ACHN (cell line): ENCODE measurements at regions not wholly inside any gene's neighbourhood (a gene's known extent, or its start where the extent isn't known, plus 50 kb on each side); places are given as distances from the start of the nearest gene placed in this dataset.
"Not testable (repeated sequence)": the region's sequence is repeated elsewhere in the genome, so short reads cannot be mapped to it uniquely, and the experiment has no call there.

Experiments used
- DNase-seq: peaks from one replicate; pipeline ENCODE4 v3.0.0-alpha.2; 2015
- in situ Hi-C: cut with HindIII; loops from 2 replicates; pipeline ENCODE4 v1.10.0; 2017; ENCODE audit warnings: low sequenced_read_pairs, low pct_ligation_motif_present, low pct_unique_long_range_greater_than_20kb

DNA sequence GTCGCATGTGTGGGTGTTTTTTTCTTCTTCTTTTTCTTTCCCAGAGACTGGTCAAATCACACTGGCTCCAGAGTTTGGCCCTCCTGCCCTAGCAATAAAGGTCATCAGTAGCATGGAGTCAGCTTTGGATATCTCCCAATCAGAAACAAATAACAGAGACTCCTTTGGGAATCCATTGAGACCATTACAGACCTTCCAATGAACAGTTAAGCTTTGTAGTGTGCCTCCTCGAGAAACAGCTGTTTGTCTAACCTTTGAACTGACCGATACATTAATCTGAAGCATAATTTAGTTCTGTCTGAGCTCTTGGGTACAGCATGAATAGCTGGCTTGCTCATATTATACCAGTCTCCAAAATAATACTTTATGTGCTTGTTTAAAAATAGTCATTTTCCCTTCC is 1103.2 kb downstream of the GATA3 start:
- in situ Hi-C loops: no loop called here
- DNase-seq: no peak

DNA sequence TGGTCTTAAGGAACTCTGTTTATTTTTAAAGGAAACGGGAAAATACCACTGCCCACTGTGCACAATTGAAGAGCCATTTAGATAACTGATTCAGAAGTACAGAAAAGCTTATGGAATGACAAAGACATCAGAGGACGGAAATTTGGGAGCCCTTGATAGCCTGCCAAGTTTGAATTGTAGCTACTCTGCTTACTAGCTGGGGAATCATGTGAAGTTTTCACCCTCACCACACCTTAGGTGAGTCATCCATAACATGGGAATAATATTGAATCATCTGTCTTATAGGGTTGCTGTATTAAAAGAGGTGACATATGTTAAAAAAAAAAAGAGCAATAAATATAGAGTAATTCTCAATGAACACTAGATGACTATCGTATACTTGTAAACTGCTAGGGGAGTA is 1104.2 kb downstream of the GATA3 start:
- in situ Hi-C loops: no loop called here
- no peak for DNase-seq

DNA sequence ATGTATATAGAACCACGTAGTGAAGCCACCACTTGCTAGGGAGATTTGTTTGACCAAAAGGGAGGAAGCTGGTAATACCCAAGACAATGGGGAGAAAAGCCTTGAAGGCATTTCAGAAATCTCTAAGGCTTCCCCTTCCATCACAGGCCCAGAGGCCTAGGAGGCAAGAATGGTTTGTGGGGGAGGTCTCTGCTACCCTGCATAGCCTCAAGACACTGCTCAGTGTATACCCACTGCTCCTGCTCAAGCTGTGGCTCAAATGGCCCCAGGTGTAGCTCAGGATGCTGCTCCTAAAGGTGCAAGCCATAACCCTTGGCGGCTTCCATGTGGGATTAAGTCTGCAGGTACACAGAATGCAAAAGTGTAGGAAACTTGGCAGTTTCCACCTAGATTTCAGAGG is 1105.8 kb downstream of the GATA3 start:
- in situ Hi-C loops: no loop called here

DNA sequence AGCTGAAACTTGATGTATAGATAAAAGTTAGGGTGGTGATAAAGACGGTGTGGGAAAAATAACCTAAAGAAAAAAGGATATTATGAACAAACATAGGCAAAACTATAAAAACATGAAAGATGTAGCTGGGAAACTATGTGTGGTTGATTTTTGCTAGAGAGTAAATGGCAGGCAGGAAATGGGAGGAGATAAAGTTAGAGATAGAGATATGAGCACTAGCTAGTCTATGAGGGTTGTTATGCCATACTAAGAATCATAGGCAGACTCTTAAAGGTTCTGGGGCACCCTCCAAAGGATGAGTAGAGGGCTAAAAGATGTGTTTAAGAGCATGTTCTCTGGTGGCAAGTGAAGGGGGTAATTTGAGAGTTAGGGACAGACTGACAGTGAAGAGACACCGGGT is 1109.2 kb downstream of the GATA3 start:
- no peak for DNase-seq
- in situ Hi-C loops: no loop called here

More for the DNA sequence above, 1105.8 kb downstream of the GATA3 start:
- no peak for DNase-seq

DNA sequence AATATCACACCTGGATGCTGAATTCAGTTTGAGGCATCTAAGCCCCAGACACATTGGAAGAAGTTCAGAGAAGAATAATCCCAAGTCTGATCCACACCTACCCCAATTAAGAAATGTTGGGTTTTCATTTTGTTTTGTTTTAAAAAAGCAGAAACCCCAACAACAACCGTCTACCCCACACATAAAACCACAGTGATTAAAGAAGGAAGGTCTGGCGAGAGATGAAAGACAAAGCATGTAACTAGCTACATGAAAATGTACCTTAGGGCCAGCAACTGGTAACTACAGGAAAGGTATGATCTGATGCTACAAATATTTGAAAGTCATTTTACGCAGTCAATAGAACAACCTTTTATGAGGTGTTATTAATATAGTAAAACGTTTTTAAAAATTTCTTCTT is 1112.3 kb downstream of the GATA3 start:
- no peak for DNase-seq
- in situ Hi-C loops: no loop called here

DNA sequence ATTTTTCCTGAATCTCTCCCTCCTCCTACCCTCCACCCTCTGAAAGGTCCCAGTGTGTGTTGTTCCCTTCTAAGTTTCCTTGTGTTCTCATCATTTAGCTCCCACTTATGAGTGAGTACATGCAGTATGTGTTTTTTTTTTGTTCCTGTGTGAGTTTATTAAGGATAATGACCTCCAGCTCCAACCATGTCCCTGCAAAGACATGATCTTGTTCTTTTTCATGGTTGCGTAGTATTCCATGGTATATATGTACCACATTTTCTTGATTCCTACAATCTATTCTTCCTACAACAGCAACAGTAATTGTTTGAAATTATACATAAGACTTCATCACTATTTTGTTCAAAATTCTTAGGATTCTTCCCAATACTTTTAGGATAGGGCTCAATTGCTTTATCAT is 1117.8 kb downstream of the GATA3 start:
- DNase-seq: no peak
- in situ Hi-C loops: no loop called here

DNA sequence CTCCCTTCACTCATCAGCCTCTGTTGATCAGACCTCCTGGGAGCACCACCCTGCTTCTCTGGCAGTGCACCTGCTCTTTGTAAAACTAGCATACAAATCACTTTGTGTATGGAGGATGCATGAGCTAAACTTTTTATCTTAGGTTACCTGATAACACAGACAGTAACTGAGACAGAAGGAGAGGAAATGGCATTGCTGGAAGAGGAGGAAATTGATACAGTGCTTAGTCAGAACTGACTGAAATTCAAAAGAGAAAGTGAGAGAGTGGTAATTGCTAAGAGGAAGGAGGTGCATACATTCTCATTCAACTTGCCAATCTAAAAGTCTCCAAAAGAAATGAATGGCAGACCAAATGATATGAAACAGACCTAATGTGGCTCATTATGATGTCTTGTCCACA is 1120.7 kb downstream of the GATA3 start:
- in situ Hi-C loops: no loop called here
- no peak for DNase-seq

DNA sequence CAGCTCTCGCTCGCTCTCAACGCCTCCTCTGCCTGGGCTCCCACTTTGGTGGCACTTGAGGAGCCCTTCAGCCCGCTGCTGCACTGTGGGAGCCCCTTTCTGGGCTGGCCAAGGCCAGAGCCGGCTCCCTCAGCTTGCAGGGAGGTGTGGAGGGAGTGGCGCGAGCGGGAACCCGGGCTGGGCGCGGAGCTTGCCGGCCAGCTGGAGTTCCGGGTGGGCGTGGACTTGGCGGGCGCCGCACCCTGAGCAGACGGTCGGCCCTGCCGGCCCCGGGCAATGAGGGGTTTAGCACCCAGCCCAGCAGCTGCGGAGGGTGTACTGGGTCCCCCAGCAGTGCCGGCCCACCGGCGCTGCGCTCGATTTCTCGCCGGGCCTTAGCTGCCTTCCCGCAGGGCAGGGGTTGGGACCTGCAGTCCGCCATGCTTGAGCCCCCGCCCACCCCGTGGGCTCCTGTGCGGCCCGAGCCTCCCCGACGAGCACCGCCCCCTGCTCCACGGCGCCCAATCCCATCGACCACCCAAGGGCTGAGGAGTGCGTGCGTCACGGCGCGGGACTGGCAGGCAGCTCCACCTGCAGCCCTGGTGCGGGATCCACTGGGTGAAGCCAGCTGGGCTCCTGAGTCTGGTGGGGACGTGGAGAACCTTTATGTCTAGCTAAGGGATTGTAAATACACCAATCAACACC is 1128.9 kb downstream of the GATA3 start:
- DNase-seq, in situ Hi-C loops: not testable (repeated sequence)

DNA sequence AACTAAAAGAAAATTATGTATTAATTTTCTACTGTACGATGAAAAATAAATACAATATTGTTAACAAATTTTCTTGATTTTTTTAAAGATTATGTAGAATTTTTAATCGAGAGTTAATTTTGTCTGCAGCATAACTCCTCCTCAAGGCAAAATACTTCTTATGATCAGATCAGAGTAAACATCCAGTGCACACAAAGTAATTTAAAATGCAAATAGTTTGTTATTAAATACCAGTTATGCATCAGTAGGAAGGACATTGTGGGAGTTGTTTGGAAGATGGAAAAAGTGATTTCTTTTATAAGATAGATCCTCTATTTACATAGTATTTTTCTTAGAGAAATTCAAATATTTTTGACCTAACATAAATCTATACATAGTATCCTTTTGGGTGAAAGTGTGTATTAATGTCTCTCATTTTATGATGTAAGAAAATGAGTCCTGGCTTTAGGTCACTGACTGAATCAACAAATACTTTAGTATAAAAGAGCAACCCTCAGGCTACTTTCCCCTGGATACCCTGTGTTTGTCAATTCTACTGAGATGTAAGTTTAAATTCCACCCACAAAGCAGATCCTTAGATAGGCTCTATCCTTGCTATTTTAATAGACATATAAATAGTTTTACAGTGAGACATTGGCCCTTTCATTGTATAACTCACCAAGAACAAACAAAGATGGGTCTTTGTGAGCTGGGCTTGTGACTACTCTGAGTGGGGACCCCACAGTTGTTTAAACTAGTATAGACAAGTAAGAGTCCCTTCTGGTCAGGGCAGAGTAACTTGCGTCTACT is 1133.7 kb downstream of the GATA3 start:
- no peak for DNase-seq
- in situ Hi-C loops: no loop called here

DNA sequence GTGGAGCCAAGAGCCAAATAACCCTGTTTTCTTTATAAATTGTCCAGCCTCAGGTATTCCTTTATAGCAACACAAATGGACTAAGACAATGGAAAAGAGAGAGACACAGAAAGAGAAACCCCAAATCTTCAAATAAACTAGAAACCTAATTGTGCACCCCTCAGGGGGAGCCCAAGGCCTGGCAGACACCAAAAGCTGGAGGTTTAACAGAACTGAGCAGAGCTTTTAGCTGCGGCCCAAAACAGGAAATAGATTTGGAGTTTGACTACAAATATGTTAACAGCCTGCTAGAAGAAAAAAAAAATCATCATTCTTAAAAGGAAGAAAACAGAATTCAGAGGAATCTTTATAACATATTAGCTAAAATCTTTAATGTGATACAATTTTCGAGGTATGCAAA is 1135.0 kb downstream of the GATA3 start:
- no peak for DNase-seq
- in situ Hi-C loops: no loop called here

DNA sequence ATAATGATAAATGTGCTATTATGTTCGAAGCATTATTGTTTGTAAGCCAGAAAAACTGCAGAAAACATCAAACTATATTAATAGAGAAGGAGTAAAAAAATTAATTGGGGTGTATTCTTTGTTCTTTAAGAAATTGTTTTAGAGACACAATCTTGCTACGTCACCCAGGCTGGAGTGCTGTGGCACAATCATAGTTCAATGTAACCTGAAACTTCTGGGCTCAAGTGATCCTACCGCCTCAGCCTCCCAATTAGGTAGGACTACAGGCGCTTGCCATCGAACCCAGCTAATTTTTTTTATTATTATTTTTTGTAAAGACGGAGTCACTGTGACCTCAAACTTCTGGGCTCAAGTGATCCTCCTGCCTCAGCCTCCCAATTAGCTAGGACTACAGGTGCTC is 1138.6 kb downstream of the GATA3 start:
- DNase-seq: no peak
- in situ Hi-C loops: no loop called here

DNA sequence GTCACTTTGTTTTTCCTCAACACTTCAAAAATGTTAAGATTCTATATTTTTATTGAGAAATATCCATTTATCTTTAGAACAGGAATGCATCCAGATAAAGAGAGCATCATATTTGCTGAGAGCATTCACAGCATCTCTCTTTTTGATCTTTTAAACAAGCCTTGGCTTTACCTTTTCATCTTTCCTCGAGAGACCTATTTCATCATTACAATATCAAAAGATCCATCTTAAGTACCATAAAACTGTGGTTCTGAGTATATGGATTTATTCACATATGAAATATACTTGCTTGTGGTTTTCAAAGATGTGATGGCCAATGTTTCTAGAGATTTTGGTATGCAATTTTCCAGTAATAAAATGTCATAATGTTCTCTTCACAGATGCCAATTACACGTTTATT is 1140.9 kb downstream of the GATA3 start:
- in situ Hi-C loops: no loop called here

DNA sequence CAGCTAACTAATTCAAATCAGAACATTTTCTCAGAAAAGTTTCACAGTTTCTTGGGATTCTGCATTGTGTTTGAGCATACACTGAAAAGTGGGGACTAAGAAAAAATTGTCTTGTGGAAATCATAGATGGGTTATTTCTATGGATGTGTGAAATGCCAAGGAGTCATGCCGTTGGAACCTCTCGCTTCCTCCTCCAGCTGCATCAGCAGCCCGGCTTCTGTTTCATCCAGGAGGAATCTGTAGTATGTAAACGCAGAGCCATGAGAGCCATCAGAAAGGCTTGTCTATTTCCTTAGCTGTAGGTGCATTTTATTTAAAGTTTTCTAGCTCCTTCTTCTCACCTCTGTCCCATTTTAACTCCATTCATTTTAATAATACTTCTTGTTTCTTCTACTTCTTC is 1144.1 kb downstream of the GATA3 start:
- in situ Hi-C loops: no loop called here
- peak; percentile 2 for DNase-seq

More for the DNA sequence above, 1140.9 kb downstream of the GATA3 start:
- no peak for DNase-seq

DNA sequence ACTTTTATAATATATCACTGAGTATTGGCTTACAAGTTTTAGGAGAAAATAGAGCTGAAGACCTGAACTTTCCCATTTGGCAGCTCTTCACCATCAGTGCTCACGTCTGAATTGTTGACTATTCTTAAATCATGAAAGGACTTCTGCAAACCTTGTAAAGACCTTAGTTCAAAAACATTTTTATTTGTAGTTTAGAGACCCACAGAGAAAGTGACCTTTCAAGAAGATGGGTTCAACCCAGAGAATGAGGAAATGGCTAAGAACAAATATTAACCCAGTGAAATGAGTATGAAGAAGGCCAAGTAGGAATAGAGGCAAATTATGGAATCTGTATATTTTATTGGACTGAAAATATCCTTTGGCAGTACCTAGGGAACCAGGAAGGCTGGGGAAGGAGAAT is 1151.1 kb downstream of the GATA3 start:
- DNase-seq: no peak
- in situ Hi-C loops: no loop called here

DNA sequence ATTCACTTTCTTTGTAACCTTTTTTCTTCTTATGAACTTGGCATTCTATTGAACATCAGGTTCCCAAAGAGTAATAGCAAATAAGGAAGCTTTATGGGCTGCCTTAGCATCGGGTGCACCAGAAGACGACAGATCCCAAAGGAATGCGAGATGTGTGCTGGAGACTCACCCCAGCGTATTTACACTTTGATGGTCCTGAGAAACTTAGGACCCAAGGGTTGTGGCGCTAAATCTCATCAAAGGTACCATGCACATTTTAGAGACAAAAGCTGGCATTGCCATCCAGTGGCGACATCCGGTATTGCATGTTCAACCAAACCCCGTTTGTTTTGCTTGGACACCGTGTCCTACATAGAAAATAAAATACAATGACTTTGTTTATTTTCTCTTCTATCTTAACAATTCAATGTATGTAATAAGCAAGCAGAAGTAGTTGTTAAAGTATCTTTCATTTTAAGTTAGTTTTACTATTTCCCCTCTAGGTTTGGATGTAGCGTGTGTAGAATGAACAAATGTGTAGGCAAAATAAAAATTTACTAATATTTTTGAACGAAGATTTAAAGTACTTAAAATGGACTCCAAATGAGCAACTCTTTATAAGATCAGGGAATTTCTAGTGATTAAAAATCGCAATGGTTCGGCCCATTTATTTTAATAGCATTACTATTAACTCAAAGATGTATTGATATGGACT is 1154.8 kb downstream of the GATA3 start:
- DNase-seq: peak; percentile 52
- in situ Hi-C loops: no loop called here

DNA sequence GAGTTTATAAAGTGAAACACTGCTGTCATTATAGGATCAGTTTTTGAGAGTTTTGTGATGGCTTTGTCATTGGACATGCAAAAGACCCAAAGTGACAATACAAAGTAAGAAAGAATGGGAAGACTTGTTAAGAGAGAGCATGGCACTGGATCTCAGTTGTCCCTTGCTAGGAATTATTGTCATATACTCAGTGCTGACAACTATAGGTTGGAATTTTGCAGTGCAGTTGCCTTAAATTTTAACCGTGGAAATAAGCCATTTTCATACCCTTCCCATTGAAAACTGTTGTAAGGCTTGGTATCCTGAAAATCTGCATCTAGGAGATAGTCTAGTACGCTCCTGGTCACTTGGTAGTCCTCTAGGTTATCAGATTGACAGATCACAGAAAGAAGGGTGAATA is 1156.7 kb downstream of the GATA3 start:
- peak; percentile 10 for DNase-seq
- in situ Hi-C loops: no loop called here

DNA sequence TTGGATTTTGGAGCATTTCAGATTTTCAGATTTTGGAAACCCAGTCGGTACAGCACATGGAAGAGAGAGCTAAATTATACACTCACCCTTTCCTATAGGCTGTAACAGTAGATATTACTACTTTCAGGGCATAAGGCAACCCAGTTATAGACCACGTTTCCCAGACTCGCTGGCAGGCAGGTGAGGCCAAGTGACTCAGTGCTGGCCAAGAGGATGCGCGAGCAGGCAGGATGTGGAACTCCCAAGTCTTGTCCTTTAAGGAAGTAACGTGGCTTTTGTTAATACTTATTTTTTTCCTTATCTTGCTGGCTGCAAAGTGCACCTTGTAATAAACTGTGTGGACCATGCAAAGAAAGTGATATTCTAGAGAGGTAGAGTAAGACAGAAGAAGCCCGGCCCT is 1160.1 kb downstream of the GATA3 start:
- in situ Hi-C loops: no loop called here
- DNase-seq: no peak

DNA sequence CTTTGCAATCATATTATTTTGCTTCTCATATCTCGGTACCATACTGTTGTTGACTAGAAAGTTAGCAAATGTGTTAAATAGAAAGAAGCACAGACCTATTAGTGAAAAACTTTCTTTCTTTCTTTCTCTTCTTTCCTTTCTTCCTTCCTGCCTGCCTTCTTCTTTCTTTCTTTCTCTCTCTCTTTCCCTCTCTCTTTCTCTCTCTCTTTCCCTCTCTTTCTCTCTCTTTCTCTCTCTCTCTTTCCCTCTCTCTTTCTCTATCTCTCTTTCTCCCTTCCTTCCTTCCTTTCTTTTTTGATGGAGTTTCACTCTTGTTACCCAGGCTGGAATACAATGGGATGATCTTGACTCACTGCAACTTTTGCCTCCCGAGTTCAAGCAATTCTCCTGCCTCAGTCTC is 1160.6 kb downstream of the GATA3 start:
- in situ Hi-C loops: no loop called here
- no peak for DNase-seq

DNA sequence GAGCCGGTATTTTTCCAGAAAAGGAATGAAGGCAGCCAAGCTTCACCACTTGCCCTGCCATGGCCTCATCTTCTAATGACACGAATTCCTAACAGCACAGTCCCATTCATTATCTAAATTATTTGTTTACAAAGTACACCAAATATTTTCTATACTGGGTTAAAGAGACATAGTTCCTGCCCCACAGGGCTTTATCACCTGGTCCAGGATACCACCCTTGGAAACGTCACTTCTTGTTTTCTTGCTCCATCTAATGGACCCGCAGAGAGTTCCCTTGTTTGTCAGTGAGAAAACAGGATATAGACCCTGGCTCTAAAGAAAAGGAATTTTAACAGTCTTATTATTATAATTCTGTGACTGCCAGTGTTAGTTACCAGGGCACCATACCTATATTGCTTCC is 1165.4 kb downstream of the GATA3 start:
- in situ Hi-C loops: no loop called here

DNA sequence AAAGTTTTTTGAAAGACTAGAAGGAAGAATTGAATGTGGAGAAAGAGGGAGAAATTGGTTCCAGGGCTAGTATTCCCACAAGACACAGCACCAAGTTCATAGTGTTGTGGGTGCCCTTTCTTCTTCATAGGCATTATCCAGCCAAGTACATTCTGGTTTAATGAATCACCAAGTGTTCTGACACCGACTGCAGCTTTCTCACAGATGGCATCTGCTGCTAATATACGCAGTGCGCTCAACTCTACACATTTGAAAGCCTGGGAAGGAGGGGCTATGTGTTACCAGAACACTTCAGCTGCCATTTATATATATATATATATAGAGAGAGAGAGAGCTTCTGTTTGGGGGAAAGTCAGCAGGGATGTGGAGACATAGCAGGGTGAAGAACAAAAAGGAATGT is 1168.4 kb downstream of the GATA3 start:
- in situ Hi-C loops: no loop called here
- peak; percentile 55 for DNase-seq

More for the DNA sequence above, 1165.4 kb downstream of the GATA3 start:
- DNase-seq: no peak
